ENCODE measurements at regions not wholly inside any gene's neighbourhood (a gene's known extent, or its start where the extent isn't known, plus 50 kb on each side); places are given as distances from the start of the nearest gene placed in this dataset.

DNA sequence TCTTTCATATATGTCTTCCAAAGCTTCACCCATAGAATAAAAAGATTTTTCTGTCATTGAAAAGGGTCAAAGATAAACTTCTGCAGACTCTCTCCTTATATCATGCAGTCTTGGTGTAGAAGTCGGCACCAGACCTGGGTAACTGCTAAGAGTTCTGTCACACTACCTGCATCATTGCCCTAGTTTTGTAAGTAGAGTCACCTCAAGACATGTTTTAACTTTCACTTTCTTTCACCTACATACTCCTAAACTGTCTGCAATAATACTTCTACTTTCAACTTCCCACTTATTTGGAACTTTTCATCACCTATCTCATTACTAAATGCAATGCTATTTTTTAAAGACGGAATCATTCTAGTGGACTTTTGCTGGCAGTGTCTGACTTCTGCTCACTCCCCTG, 475.6 kb upstream of the VRK2 start:
- intact Hi-C loops (cut with DNase I), result no loop called here
- TF ChIP-seq, protein P1, sequence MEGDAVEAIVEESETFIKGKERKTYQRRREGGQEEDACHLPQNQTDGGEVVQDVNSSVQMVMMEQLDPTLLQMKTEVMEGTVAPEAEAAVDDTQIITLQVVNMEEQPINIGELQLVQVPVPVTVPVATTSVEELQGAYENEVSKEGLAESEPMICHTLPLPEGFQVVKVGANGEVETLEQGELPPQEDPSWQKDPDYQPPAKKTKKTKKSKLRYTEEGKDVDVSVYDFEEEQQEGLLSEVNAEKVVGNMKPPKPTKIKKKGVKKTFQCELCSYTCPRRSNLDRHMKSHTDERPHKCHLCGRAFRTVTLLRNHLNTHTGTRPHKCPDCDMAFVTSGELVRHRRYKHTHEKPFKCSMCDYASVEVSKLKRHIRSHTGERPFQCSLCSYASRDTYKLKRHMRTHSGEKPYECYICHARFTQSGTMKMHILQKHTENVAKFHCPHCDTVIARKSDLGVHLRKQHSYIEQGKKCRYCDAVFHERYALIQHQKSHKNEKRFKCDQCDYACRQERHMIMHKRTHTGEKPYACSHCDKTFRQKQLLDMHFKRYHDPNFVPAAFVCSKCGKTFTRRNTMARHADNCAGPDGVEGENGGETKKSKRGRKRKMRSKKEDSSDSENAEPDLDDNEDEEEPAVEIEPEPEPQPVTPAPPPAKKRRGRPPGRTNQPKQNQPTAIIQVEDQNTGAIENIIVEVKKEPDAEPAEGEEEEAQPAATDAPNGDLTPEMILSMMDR (IDR thresholded peaks at IDR 0.05), result no peak
- no peak for TF ChIP-seq POLR2A (IDR thresholded peaks at IDR 0.05)

DNA sequence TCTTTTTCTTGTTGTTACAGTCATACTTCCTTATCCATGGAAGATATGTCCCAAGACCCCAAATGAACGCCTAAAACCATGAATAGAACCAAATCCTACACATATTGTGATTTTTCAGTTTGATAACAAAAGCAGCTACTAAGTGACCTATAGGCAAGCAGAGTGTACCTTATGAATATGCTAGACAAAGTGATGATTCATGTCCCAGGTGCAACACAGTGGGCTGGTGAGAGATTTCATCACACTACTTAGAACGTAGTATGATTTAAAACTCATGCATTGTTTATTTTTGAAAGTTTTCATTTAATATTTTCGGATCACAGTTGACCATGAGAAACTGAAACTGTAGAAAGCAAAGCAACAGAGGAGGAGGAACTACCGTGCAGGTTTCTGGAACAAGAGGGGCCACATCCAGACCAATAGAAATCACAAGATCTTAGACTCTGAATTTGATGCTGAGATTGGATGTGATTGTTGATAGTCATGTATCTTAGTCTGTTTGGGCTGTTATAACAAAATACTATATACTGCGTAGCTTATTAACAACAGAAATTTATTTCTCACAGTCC, 470.8 kb upstream of the VRK2 start:
- H3K27me3 ChIP-seq, result no peaks in the 10 kb centered on the region
- H3K9me3 ChIP-seq (replicated peaks in 1 of 3), result no peaks in the 10 kb centered on the region
- no peaks in the 10 kb centered on the region for H3K36me3 ChIP-seq (replicated peaks in 1 of 2)
- WGBS, 4 donors, result 72 to 75% (median 73%) methylated on average over 5 of the region's 5 CpGs
- H3K4me3 ChIP-seq, result no peak overlapping the region
- intact Hi-C loops (cut with DNase I), result no loop called here
- TF ChIP-seq POLR2A (IDR thresholded peaks at IDR 0.05), result no peak
- TF ChIP-seq, protein P1 (IDR thresholded peaks at IDR 0.05), result no peak
- H3K4me1 ChIP-seq (replicated peaks in 1 of 2), result no peaks in the 10 kb centered on the region
- H3K27ac ChIP-seq, result no peak overlapping the region
- no peak for DNase-seq

More for the DNA sequence above, 475.6 kb upstream of the VRK2 start:
- 82 to 92% (median 89%) methylated on average over 2 of the region's 2 CpGs for WGBS, 4 donors
- DNase-seq, result no peak
- Histone ChIP-seq H3K4me3 (no peak overlapping the region), H3K9me3 (replicated peaks in 1 of 3) (no peaks in the 10 kb centered on the region), H3K27me3 (no peaks in the 10 kb centered on the region), H3K36me3 (replicated peaks in 1 of 2) (no peaks in the 10 kb centered on the region), H3K27ac (no peak overlapping the region), H3K4me1 (replicated peaks in 1 of 2) (no peaks in the 10 kb centered on the region)

DNA sequence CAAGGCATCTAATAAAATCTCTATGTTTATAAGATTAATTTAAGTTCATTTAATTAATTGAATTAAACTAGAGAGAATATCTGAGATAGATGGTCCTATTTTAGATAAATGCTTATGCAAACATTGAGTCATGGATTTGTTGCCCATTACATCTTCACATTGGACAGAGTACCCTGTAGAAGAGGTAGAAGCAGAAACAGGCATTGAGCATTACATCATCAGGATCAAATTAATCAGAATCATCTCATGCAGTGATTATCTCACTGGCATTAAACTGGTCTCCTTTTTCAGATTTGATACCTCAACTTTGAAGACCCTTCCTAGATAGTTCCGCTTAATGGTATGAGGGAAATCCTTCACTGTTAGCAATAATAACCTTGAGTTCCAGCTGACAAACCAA, 469.6 kb upstream of the VRK2 start:
- H3K4me1 ChIP-seq (replicated peaks in 1 of 2), result no peaks in the 10 kb centered on the region
- intact Hi-C loops (cut with DNase I), result no loop called here
- TF ChIP-seq POLR2A (IDR thresholded peaks at IDR 0.05), result no peak
- TF ChIP-seq, protein P1 (IDR thresholded peaks at IDR 0.05), result no peak
- no peaks in the 10 kb centered on the region for H3K9me3 ChIP-seq (replicated peaks in 1 of 3)
- H3K4me3 ChIP-seq, result no peak overlapping the region
- no peaks in the 10 kb centered on the region for H3K27me3 ChIP-seq
- DNase-seq, result no peak
- H3K36me3 ChIP-seq (replicated peaks in 1 of 2), result no peaks in the 10 kb centered on the region
- WGBS, 4 donors, result 91 to 100% (median 93%) methylated on average over 1 of the region's 1 CpG
- H3K27ac ChIP-seq, result no peak overlapping the region

DNA sequence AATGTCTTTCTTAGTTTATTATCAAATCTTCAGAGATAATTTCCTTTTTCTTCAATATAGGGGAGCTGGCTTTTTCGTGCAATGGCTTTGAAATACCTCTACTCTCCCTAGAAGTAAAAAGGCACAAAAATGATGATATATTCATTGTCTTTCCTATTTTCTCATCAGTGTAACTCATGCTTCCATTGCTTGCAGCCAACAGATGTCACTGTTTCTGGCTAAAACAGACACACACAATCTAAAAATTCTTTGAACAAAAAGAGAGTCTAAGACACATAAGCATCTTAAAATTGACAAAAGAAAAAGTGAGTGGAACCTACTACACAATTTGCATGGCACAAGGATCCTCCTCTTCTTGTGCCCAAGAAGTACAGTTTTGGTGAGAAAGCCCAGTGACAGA, 448.7 kb upstream of the VRK2 start:
- no peaks in the 10 kb centered on the region for H3K9me3 ChIP-seq (replicated peaks in 1 of 3)
- H3K27me3 ChIP-seq, result no peaks in the 10 kb centered on the region
- TF ChIP-seq, protein P1 (IDR thresholded peaks at IDR 0.05), result no peak
- TF ChIP-seq POLR2A (IDR thresholded peaks at IDR 0.05), result no peak
- no peak overlapping the region for H3K27ac ChIP-seq
- no peak overlapping the region for H3K4me3 ChIP-seq
- intact Hi-C loops (cut with DNase I), result no loop called here
- DNase-seq, result no peak
- no peaks in the 10 kb centered on the region for H3K4me1 ChIP-seq (replicated peaks in 1 of 2)
- WGBS, 4 donors, result 71 to 79% (median 72%) methylated on average over 1 of the region's 1 CpG
- H3K36me3 ChIP-seq (replicated peaks in 1 of 2), result no peaks in the 10 kb centered on the region
